GM18519 (cell line): ENCODE measurements at regions not wholly inside any gene's neighbourhood (a gene's known extent, or its start where the extent isn't known, plus 50 kb on each side); places are given as distances from the start of the nearest gene placed in this dataset.

Experiments
- ATAC-seq: cut with Tn5 transposase; IDR thresholded peaks from one replicate; pipeline ENCODE4 v1.9.1; 2021; ENCODE audit warnings: mild to moderate bottlenecking, moderate library complexity; ENCODE audit not compliant: unreplicated experiment, low FRiP score

- no peak for ATAC-seq
Observed at GRCh38 chr2:121033461-121033996, 251.5 kb downstream of the TFCP2L1 start.

- ATAC-seq, result no peak
Observed at GRCh38 chr2:121034551-121034950, 250.5 kb downstream of the TFCP2L1 start.

GRCh38 chr2:121036226-121036692, 248.7 kb downstream of the TFCP2L1 start:
- no peak for ATAC-seq

GRCh38 chr2:121037480-121037879, 247.5 kb downstream of the TFCP2L1 start:
- ATAC-seq, result no peak

GRCh38 chr2:121038031-121038430, 247.0 kb downstream of the TFCP2L1 start:
- ATAC-seq, result no peak

GRCh38 chr2:121038431-121038830, 246.6 kb downstream of the TFCP2L1 start:
- ATAC-seq, result no peak

GRCh38 chr2:121038891-121039616, 245.9 kb downstream of the TFCP2L1 start:
- ATAC-seq, result no peak

GRCh38 chr2:121039679-121040078, 245.3 kb downstream of the TFCP2L1 start:
- ATAC-seq, result no peak

GRCh38 chr2:121041516-121041915, 243.5 kb downstream of the TFCP2L1 start:
- no peak for ATAC-seq

GRCh38 chr2:121043061-121043826, 241.8 kb downstream of the TFCP2L1 start:
- no peak for ATAC-seq

GRCh38 chr2:121043827-121044222, 241.2 kb downstream of the TFCP2L1 start:
- ATAC-seq, result no peak

- ATAC-seq, result no peak
Observed at GRCh38 chr2:121044412-121044811, 240.6 kb downstream of the TFCP2L1 start.

GRCh38 chr2:121045245-121045644, 239.8 kb downstream of the TFCP2L1 start:
- ATAC-seq, result no peak

- no peak for ATAC-seq
Observed at GRCh38 chr2:121046335-121046734, 238.7 kb downstream of the TFCP2L1 start.

GRCh38 chr2:121047383-121047782, 237.6 kb downstream of the TFCP2L1 start:
- no peak for ATAC-seq

GRCh38 chr2:121049131-121049530, 235.9 kb downstream of the TFCP2L1 start:
- ATAC-seq, result no peak

GRCh38 chr2:121049950-121050585, 234.9 kb downstream of the TFCP2L1 start:
- no peak for ATAC-seq

GRCh38 chr2:121051311-121051710, 233.7 kb downstream of the TFCP2L1 start:
- ATAC-seq, result no peak

GRCh38 chr2:121052023-121052422, 233.0 kb downstream of the TFCP2L1 start:
- ATAC-seq, result no peak

GRCh38 chr2:121052521-121052920, 232.5 kb downstream of the TFCP2L1 start:
- no peak for ATAC-seq

GRCh38 chr2:121055088-121055487, 229.9 kb downstream of the TFCP2L1 start:
- ATAC-seq, result no peak
